Ovary (tissue), 7 donors: ENCODE measurements at regions not wholly inside any gene's neighbourhood (a gene's known extent, or its start where the extent isn't known, plus 50 kb on each side); places are given as distances from the start of the nearest gene placed in this dataset.

Experiments
- DNase-seq, 5 donors: peaks; one replicate each; pipeline ENCODE4 v3.0.0-alpha.2; 2019 to 2020
- H3K27ac ChIP-seq, 2 donors: fragments of 200-600 bp; one replicate each; pipeline versions ENCODE4 v1.5.1 to v1.8.0; 2019 to 2022
- H3K27me3 ChIP-seq: fragments of 200-600 bp; one replicate; pipeline ENCODE4 v1.8.0; 2022
- H3K36me3 ChIP-seq: fragments of 200-600 bp; sonication (generic); one replicate; pipeline ENCODE4 v1.5.1; 2019
- H3K4me1 ChIP-seq: one replicate; pipeline ENCODE4 v1.8.1; 2013; ENCODE audit warnings: mild to moderate bottlenecking, moderate library complexity; ENCODE audit not compliant: insufficient read depth
- H3K4me3 ChIP-seq: fragments of 200-600 bp; sonication (generic); one replicate; pipeline ENCODE4 v1.5.1; 2017
- H3K9me3 ChIP-seq, 2 donors: fragments of 200-600 bp in 1 of 2; sonication (generic) in 1 of 2; one replicate each; pipeline versions ENCODE4 v1.5.1 to v1.8.1; 2013 to 2019; ENCODE audit warnings: mild to moderate bottlenecking in 1 of 2, moderate library complexity in 1 of 2
- EP300 ChIP-seq: sonication (generic); formaldehyde crosslinking; IDR thresholded peaks from one replicate; pipeline ENCODE4 v1.6.1; 2017; ENCODE audit warnings: antibody characterized with exemption
- POLR2A ChIP-seq: fragments of 450-650 bp; IDR thresholded peaks from one replicate; pipeline ENCODE4 v1.6.1; 2017; ENCODE audit warnings: antibody characterized with exemption, mild to moderate bottlenecking, moderate library complexity
- WGBS, 3 donors: extraction: QIAGEN DNeasy Blood & Tissue Kit in 1 of 3; methylation state at CpG; one replicate each; pipeline versions ENCODE4 v1.1.5 to v1.1.7; 2013 to 2017; 5-methylcytosine and 5-hydroxymethylcytosine counted together
- intact Hi-C, 4 donors: fragments of 100-400 bp; cut with DNase I; formaldehyde crosslinking; loops; one replicate each; pipeline versions ENCODE4 v1.11.0 to v1.15.1; 2022 to 2023
- TF ChIP-seq, protein P1 (sequence below), 3 donors: fragments of 450-650 bp in 2 of 3; fragments of 200-600 bp in 1 of 3; IDR thresholded peaks; one replicate each; pipeline versions ENCODE4 v1.5.1 to v1.8.0; 2016 to 2022; ENCODE audit warnings: antibody characterized with exemption in 3 of 3, mild to moderate bottlenecking in 1 of 3
- donor health status: DM: no; HTN: no; CAD: no; lungs with moderate emphysema.
- donor health status: DM: no; HTN: no; CAD: no.
- donor health status: Bipolar disorder and iron deficiency.
- donor health status: DM: no; HTN: no; CAD: no.
- donor health status: DM: yes; HTN: yes; CAD: no.

- 47 to 55% (median 53%) methylated on average over 21 of the region's 21 CpGs for WGBS, 3 donors
Measured at GRCh38 chr2:239498981-239499634, 98.3 kb upstream of the HDAC4 start.

GRCh38 chr2:239498576-239498975, 97.8 kb upstream of the HDAC4 start:
- no peak overlapping the region for H3K4me3 ChIP-seq
- WGBS, 3 donors = 71 to 79% (median 76%) methylated on average over 16 of the region's 16 CpGs
- intact Hi-C loops = no loop called here
- peaks cover 7% of the 10 kb centered on the region for H3K4me1 ChIP-seq
- H3K27me3 ChIP-seq = no peaks in the 10 kb centered on the region
- no peak for TF ChIP-seq EP300
- no peaks in the 10 kb centered on the region for H3K36me3 ChIP-seq
- no peak overlapping the region for H3K27ac ChIP-seq
- DNase-seq = no peak
- no peaks in the 10 kb centered on the region for H3K9me3 ChIP-seq

More at GRCh38 chr2:239498981-239499634, 98.3 kb upstream of the HDAC4 start:
- Histone ChIP-seq H3K36me3 (no peaks in the 10 kb centered on the region), H3K27me3 (no peaks in the 10 kb centered on the region), H3K27ac (no peak overlapping the region), H3K9me3 (no peaks in the 10 kb centered on the region), H3K4me1 (peaks cover 7% of the 10 kb centered on the region), H3K4me3 (no peak overlapping the region)
- TF ChIP-seq EP300 = no peak
- TF ChIP-seq, protein P1, sequence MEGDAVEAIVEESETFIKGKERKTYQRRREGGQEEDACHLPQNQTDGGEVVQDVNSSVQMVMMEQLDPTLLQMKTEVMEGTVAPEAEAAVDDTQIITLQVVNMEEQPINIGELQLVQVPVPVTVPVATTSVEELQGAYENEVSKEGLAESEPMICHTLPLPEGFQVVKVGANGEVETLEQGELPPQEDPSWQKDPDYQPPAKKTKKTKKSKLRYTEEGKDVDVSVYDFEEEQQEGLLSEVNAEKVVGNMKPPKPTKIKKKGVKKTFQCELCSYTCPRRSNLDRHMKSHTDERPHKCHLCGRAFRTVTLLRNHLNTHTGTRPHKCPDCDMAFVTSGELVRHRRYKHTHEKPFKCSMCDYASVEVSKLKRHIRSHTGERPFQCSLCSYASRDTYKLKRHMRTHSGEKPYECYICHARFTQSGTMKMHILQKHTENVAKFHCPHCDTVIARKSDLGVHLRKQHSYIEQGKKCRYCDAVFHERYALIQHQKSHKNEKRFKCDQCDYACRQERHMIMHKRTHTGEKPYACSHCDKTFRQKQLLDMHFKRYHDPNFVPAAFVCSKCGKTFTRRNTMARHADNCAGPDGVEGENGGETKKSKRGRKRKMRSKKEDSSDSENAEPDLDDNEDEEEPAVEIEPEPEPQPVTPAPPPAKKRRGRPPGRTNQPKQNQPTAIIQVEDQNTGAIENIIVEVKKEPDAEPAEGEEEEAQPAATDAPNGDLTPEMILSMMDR (IDR thresholded peaks at IDR 0.05) = no peak
- TF ChIP-seq POLR2A = no peak
- intact Hi-C loops = no loop called here
- peak; percentile 71 to 89 (median 78) for DNase-seq

- Histone ChIP-seq H3K27me3 (no peaks in the 10 kb centered on the region), H3K4me1 (peaks cover 7% of the 10 kb centered on the region), H3K27ac (no peak overlapping the region), H3K36me3 (no peaks in the 10 kb centered on the region), H3K9me3 (no peaks in the 10 kb centered on the region), H3K4me3 (no peak overlapping the region)
- no peak for TF ChIP-seq POLR2A
- TF ChIP-seq, protein P1 (IDR thresholded peaks at IDR 0.05) = no peak
- no peak for TF ChIP-seq EP300
- no peak for DNase-seq
- 77 to 100% (median 89%) methylated on average over 2 of the region's 2 CpGs for WGBS, 3 donors
- intact Hi-C loops = no loop called here
Measured at GRCh38 chr2:239496700-239497099, 95.9 kb upstream of the HDAC4 start.

DNA sequence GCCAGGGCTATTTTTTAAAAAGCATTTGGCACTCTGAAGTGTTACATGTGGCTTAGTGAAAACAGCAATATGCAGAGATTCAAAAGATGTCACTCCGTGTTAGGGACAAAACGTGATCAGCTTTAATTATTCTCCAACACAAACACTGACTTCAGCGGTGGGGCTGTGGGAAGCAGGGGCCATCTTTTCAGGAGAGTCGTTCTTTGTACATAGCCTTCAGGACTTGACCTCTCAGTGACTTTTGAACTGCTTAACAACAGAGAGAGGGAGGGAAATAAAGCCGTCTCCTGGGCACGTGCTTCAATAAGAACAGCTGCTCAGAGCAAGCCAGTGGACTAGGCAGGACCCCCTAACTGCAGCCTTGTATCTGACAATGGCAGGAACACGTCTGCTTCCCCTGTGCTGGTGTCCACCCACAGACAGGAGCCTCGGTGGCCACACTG, 95.0 kb upstream of the HDAC4 start:
- TF ChIP-seq, protein P1 (IDR thresholded peaks at IDR 0.05) = no peak
- TF ChIP-seq POLR2A (no peak), EP300 (no peak)
- H3K4me1 ChIP-seq = peaks cover 7% of the 10 kb centered on the region
- 21 to 35% (median 30%) methylated on average over 8 of the region's 8 CpGs for WGBS, 3 donors

DNA sequence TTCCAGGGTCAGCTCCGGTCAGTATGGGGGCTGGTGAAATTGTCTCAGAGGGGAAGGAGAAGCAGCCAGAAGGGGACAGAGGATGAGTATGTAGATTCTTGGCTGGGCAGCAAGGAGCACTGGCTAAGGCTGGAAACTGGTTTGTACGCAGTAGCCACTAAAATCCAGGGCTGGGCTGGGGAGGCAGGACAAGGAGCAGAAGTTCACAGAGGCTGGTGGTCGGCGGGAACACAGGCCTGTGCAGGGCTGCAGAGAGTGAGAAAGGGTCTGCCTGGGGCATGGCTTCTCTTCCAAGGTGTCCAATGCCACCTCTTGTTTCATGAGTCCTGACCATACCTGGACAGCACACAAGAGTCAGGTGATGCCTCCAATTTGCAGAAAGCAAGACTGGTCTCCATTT, 94.4 kb upstream of the HDAC4 start:
- DNase-seq = no peak
- Histone ChIP-seq H3K9me3 (no peaks in the 10 kb centered on the region), H3K36me3 (no peaks in the 10 kb centered on the region), H3K27me3 (no peaks in the 10 kb centered on the region), H3K4me1 (peaks cover 7% of the 10 kb centered on the region), H3K4me3 (no peak overlapping the region), H3K27ac (no peak overlapping the region)
- intact Hi-C loops = no loop called here
- WGBS, 3 donors = 71 to 73% (median 72%) methylated on average over 4 of the region's 4 CpGs
- TF ChIP-seq EP300 = no peak
- TF ChIP-seq, protein P1 (IDR thresholded peaks at IDR 0.05) = no peak
- TF ChIP-seq POLR2A = no peak

More for the DNA sequence above, 95.0 kb upstream of the HDAC4 start:
- Histone ChIP-seq H3K4me3 (no peak overlapping the region), H3K27me3 (no peaks in the 10 kb centered on the region), H3K36me3 (no peaks in the 10 kb centered on the region), H3K9me3 (no peaks in the 10 kb centered on the region), H3K27ac (no peak overlapping the region)
- intact Hi-C loops = no loop called here
- no peak for DNase-seq
